PC-9 (cell line): ENCODE measurements at regions not wholly inside any gene's neighbourhood (a gene's known extent, or its start where the extent isn't known, plus 50 kb on each side); places are given as distances from the start of the nearest gene placed in this dataset.

Experiments
- BruUV-seq: library from RNA; stranded (reverse); fragments of 400-500 nt; replicated peaks from 2 replicates; lab custom pipeline; 2021; lab: Mats Ljungman, UMichigan
- CTCF ChIA-PET: fragments of 300-600 bp; sonication (Branson Sonifier 250); formaldehyde crosslinking; loops from one replicate; lab custom pipeline; 2022; ENCODE audit warnings: antibody characterized with exemption; lab: Charles Lee
- POLR2A ChIA-PET: fragments of 300-600 bp; sonication (Branson Sonifier 250); formaldehyde crosslinking; loops from one replicate; lab custom pipeline; 2022; ENCODE audit warnings: antibody characterized with exemption; ENCODE audit not compliant: unreplicated experiment; lab: Charles Lee
- DNase-seq, 2 experiments: peaks; one replicate each; pipeline versions ENCODE4 v3.0.0 to v3.0.0-alpha.2; 2015 to 2022; ENCODE audit warnings: mixed read lengths in 1 of 2
- H2AFZ ChIP-seq: fragments of 200-600 bp; sonication (generic); 2 replicates; pipeline ENCODE4 v1.8.1; 2017; ENCODE audit warnings: antibody characterized with exemption
- H3F3A ChIP-seq: fragments of 200-600 bp; sonication (generic); 2 replicates; pipeline ENCODE4 v1.8.1; 2017; ENCODE audit warnings: antibody characterized with exemption, mild to moderate bottlenecking, low read depth; ENCODE audit not compliant: insufficient read depth
- H3K27ac ChIP-seq: fragments of 200-600 bp; sonication (generic); 2 replicates; pipeline ENCODE4 v1.6.1; 2016; ENCODE audit warnings: mixed run types
- H3K27me3 ChIP-seq: fragments of 200-600 bp; sonication (generic); 2 replicates; pipeline ENCODE4 v1.6.1; 2016; ENCODE audit warnings: low read depth, mixed run types; ENCODE audit not compliant: insufficient read depth
- H3K36me3 ChIP-seq: fragments of 200-600 bp; sonication (generic); 2 replicates; pipeline ENCODE4 v1.6.1; 2016; ENCODE audit warnings: low read depth, mixed run types
- H3K4me1 ChIP-seq: fragments of 200-600 bp; sonication (generic); replicated peaks from 2 replicates; pipeline ENCODE4 v1.6.1; 2016; ENCODE audit warnings: mixed run types; ENCODE audit not compliant: insufficient read depth
- H3K4me2 ChIP-seq: fragments of 200-600 bp; sonication (generic); 2 replicates; pipeline ENCODE4 v1.6.1; 2017; ENCODE audit warnings: mixed run types
- H3K4me3 ChIP-seq: fragments of 200-600 bp; sonication (generic); 2 replicates; pipeline ENCODE4 v1.6.1; 2016; ENCODE audit warnings: mixed run types
- H3K79me2 ChIP-seq: fragments of 200-600 bp; sonication (generic); 2 replicates; pipeline ENCODE4 v1.6.1; 2017; ENCODE audit warnings: low read depth, mixed run types
- H3K9me2 ChIP-seq: fragments of 200-600 bp; sonication (generic); 2 replicates; pipeline ENCODE4 v1.8.1; 2017; ENCODE audit warnings: mild to moderate bottlenecking; ENCODE audit not compliant: insufficient read depth
- H3K9me3 ChIP-seq: fragments of 200-600 bp; sonication (generic); 2 replicates; pipeline ENCODE4 v1.8.1; 2016; ENCODE audit warnings: low read depth; ENCODE audit not compliant: insufficient read depth
- H4K20me1 ChIP-seq: fragments of 200-600 bp; sonication (generic); 2 replicates; pipeline ENCODE4 v1.8.1; 2017; ENCODE audit not compliant: insufficient read depth
- CTCF ChIP-seq: fragments of 200-600 bp; sonication (generic); conservative IDR thresholded peaks from 2 replicates; pipeline ENCODE4 v1.6.1; 2017; ENCODE audit warnings: mixed run types, antibody characterized with exemption, mild to moderate bottlenecking, moderate library complexity
- EZH2 ChIP-seq: fragments of 200-600 bp; sonication (generic); IDR thresholded peaks from 2 replicates; pipeline ENCODE4 v1.8.0; 2017; ENCODE audit warnings: antibody characterized with exemption, low read depth
- intact Hi-C: fragments of 100-400 bp; cut with micrococcal nuclease; formaldehyde crosslinking; loops from one replicate; pipeline ENCODE4 v1.10.0; 2022; ENCODE audit not compliant: unreplicated experiment

- Histone ChIP-seq H3K27ac (no peak overlapping the region), H3K36me3 (no peaks in the 10 kb centered on the region), H3K4me3 (no peak overlapping the region), H3K27me3 (peaks cover 47% of the 10 kb centered on the region), H3K79me2 (no peaks in the 10 kb centered on the region), H4K20me1 (no peaks in the 10 kb centered on the region), H3K9me2 (no peaks in the 10 kb centered on the region), H3K4me2 (no peak overlapping the region), H3K9me3 (no peaks in the 10 kb centered on the region), H3K4me1 (no peaks in the 10 kb centered on the region), H2AFZ (no peak overlapping the region), H3F3A (no peaks in the 10 kb centered on the region)
- POLR2A ChIA-PET: interaction anchor here (0.7 kb wide), 1 partner anchor 9 kb away, joined by 3 read pairs; no protein-coding TSS in a partner anchor
- CTCF ChIA-PET: no interaction called here
- TF ChIP-seq CTCF (no peak), EZH2 (no peak)
- no peak for DNase-seq
- BruUV-seq: no TSS peak
- intact Hi-C loops: no loop called here
Measured at GRCh38 chr10:128539510-128540127, 413.4 kb upstream of the MKI67 start.

GRCh38 chr10:128540128-128540762 is 414.0 kb upstream of the MKI67 start:
- Histone ChIP-seq H3K27ac (no peak overlapping the region), H3K27me3 (peaks cover 53% of the 10 kb centered on the region), H3F3A (no peaks in the 10 kb centered on the region), H3K79me2 (no peaks in the 10 kb centered on the region), H3K9me2 (no peaks in the 10 kb centered on the region), H3K9me3 (no peaks in the 10 kb centered on the region), H3K4me2 (no peak overlapping the region), H3K4me1 (no peaks in the 10 kb centered on the region), H2AFZ (no peak overlapping the region), H4K20me1 (no peaks in the 10 kb centered on the region), H3K36me3 (no peaks in the 10 kb centered on the region), H3K4me3 (no peak overlapping the region)
- no peak for TF ChIP-seq CTCF
- no peak for TF ChIP-seq EZH2
- BruUV-seq: no TSS peak
- CTCF ChIA-PET: no interaction called here
- DNase-seq: no peak
- intact Hi-C loops: no loop called here
- POLR2A ChIA-PET: interaction anchor here (0.7 kb wide), 1 partner anchor 8 kb away, joined by 3 read pairs; no protein-coding TSS in a partner anchor

GRCh38 chr10:128540781-128541761 is 414.8 kb upstream of the MKI67 start:
- Histone ChIP-seq H3K27ac (no peak overlapping the region), H3K27me3 (peaks cover 59% of the 10 kb centered on the region), H3K4me2 (no peak overlapping the region), H2AFZ (no peak overlapping the region), H4K20me1 (no peaks in the 10 kb centered on the region), H3K9me3 (no peaks in the 10 kb centered on the region), H3K4me1 (no peaks in the 10 kb centered on the region), H3K79me2 (no peaks in the 10 kb centered on the region), H3K9me2 (no peaks in the 10 kb centered on the region), H3F3A (no peaks in the 10 kb centered on the region), H3K4me3 (no peak overlapping the region), H3K36me3 (no peaks in the 10 kb centered on the region)
- DNase-seq: no peak
- no TSS peak for BruUV-seq
- ChIA-PET POLR2A (no interaction called here), CTCF (no interaction called here)
- intact Hi-C loops: no loop called here
- TF ChIP-seq CTCF (no peak), EZH2 (no peak)
